Psoas muscle (tissue), 7 donors: ENCODE measurements at regions not wholly inside any gene's neighbourhood (a gene's known extent, or its start where the extent isn't known, plus 50 kb on each side); places are given as distances from the start of the nearest gene placed in this dataset.
A peak's percentile ranks its signal among the peaks of the same experiment; 100 is the strongest.

ENCODE experiments used
- ATAC-seq, 4 donors: fragments of 200-7000 bp; cut with Tn5 transposase; one replicate each; pipeline ENCODE4 v1.9.1; 2020; ENCODE audit warnings: moderate library complexity in 3 of 4, mild to moderate bottlenecking in 2 of 4
- DNase-seq, 2 donors: peaks; one replicate each; pipeline ENCODE4 v3.0.0-alpha.2; 2020
- H3K27ac ChIP-seq: fragments of 200-600 bp; one replicate; pipeline ENCODE4 v1.8.0; 2022
- H3K27me3 ChIP-seq, 3 donors: fragments of 200-600 bp in 1 of 3; one replicate each; pipeline versions ENCODE4 v1.6.1 to v1.8.0; 2013 to 2022; ENCODE audit warnings: low read length in 2 of 3, mild to moderate bottlenecking in 2 of 3, moderate library complexity in 1 of 3; ENCODE audit not compliant: insufficient read depth in 3 of 3
- H3K36me3 ChIP-seq, 2 donors: fragments of 200-600 bp in 1 of 2; one replicate each; pipeline versions ENCODE4 v1.6.1 to v1.8.0; 2013 to 2022; ENCODE audit warnings: low read depth in 1 of 2, mild to moderate bottlenecking in 1 of 2, moderate library complexity in 1 of 2; ENCODE audit not compliant: insufficient read depth in 1 of 2
- H3K4me1 ChIP-seq: fragments of 200-600 bp; one replicate; pipeline ENCODE4 v1.8.0; 2022
- H3K4me3 ChIP-seq: fragments of 200-600 bp; one replicate; pipeline ENCODE4 v1.8.0; 2022; ENCODE audit warnings: mild to moderate bottlenecking
- H3K9me3 ChIP-seq: fragments of 200-600 bp; one replicate; pipeline ENCODE4 v1.8.0; 2022
- CTCF ChIP-seq: fragments of 200-600 bp; IDR thresholded peaks from one replicate; pipeline ENCODE4 v1.8.0; 2022; ENCODE audit warnings: antibody characterized with exemption
- WGBS, 3 donors: extraction: QIAGEN DNeasy Blood & Tissue Kit; methylation state at CpG; one replicate each; pipeline versions ENCODE4 v1.1.6 to v1.1.7; 2013; 5-methylcytosine and 5-hydroxymethylcytosine counted together
- intact Hi-C, 2 donors: fragments of 100-400 bp; cut with DNase I; formaldehyde crosslinking; loops; one replicate each; pipeline versions ENCODE4 v1.11.0 to v1.14.2; 2022
- donor health status: healthy with polysubstance abuse.
- donor health status: DM: no; HTN: no; CAD: no; lungs with moderate emphysema.
- donor health status: Bipolar disorder and iron deficiency.
- donor health status: healthy.
- donor health status: DM: yes; HTN: yes; CAD: no.
- donor health status: DM: no; HTN: no; CAD: no.
- donor health status: DM: yes; HTN: yes; CAD: no.

- no peaks in the 10 kb centered on the region for H3K36me3 ChIP-seq
- intact Hi-C loops: loop anchor here in 1 of 2 donors (5.0 kb wide), 1 partner anchor 69 kb away; no protein-coding TSS in a partner anchor
- H3K27ac ChIP-seq: no peak overlapping the region
- no peak for DNase-seq
- no peaks in the 10 kb centered on the region for H3K9me3 ChIP-seq
- H3K4me1 ChIP-seq: peaks cover 13% of the 10 kb centered on the region
- no peak for ATAC-seq
- no peak for TF ChIP-seq CTCF
- H3K27me3 ChIP-seq: no peaks in the 10 kb centered on the region
- H3K4me3 ChIP-seq: no peak overlapping the region
- WGBS, 3 donors: 60 to 76% (median 74%) methylated on average over 4 of the region's 4 CpGs
Measured at GRCh38 chr3:193865896-193866480, 270.0 kb upstream of the HES1 start.

- Histone ChIP-seq H3K36me3 (no peaks in the 10 kb centered on the region), H3K4me3 (no peak overlapping the region), H3K27ac (no peak overlapping the region), H3K27me3 (no peaks in the 10 kb centered on the region), H3K4me1 (peaks cover 21% of the 10 kb centered on the region), H3K9me3 (no peaks in the 10 kb centered on the region)
- no peak for TF ChIP-seq CTCF
- no peak for DNase-seq
- intact Hi-C loops: loop anchor here in 1 of 2 donors (5.0 kb wide), 1 partner anchor 71 kb away; no protein-coding TSS in a partner anchor
- 94 to 97% (median 95%) methylated on average over 7 of the region's 7 CpGs for WGBS, 3 donors
- no peak for ATAC-seq
Measured at GRCh38 chr3:193868590-193868989, 267.4 kb upstream of the HES1 start.

GRCh38 chr3:193869221-193870201 lies 266.4 kb upstream of the HES1 start:
- TF ChIP-seq CTCF: no peak
- ATAC-seq (no peak), DNase-seq (peak in 1 of 2 donors; percentile 46)
- no peaks in the 10 kb centered on the region for H3K27me3 ChIP-seq
- H3K36me3 ChIP-seq: no peaks in the 10 kb centered on the region
- no peak overlapping the region for H3K27ac ChIP-seq
- 71 to 79% (median 77%) methylated on average over 63 to 71 of the region's 71 CpGs for WGBS, 3 donors
- intact Hi-C loops: loop anchor here in 1 of 2 donors (5.0 kb wide), 3 partner anchors 72 to 263 kb away; no protein-coding TSS in a partner anchor
- H3K4me1 ChIP-seq: peaks cover 12% of the 10 kb centered on the region
- H3K9me3 ChIP-seq: no peaks in the 10 kb centered on the region
- no peak overlapping the region for H3K4me3 ChIP-seq

GRCh38 chr3:193870376-193871219 lies 265.4 kb upstream of the HES1 start:
- Histone ChIP-seq H3K9me3 (no peaks in the 10 kb centered on the region), H3K27me3 (no peaks in the 10 kb centered on the region), H3K4me3 (no peak overlapping the region), H3K4me1 (peaks cover 10% of the 10 kb centered on the region), H3K27ac (no peak overlapping the region), H3K36me3 (no peaks in the 10 kb centered on the region)
- TF ChIP-seq CTCF: no peak
- DNase-seq: no peak
- intact Hi-C loops: loop anchor here in 1 of 2 donors (5.0 kb wide), 2 partner anchors 127 to 262 kb away; no protein-coding TSS in a partner anchor
- ATAC-seq: no peak
- 73 to 78% (median 74%) methylated on average over 18 of the region's 18 CpGs for WGBS, 3 donors
